Endothelial cell of umbilical vein (primary cell): ENCODE measurements at regions not wholly inside any gene's neighbourhood (a gene's known extent, or its start where the extent isn't known, plus 50 kb on each side); places are given as distances from the start of the nearest gene placed in this dataset.

Experiments used
- BruUV-seq: library from RNA; stranded (reverse); fragments of 400-500 nt; replicated peaks from 2 replicates; lab custom pipeline; 2021; lab: Mats Ljungman, UMichigan
- CTCF ChIA-PET: fragments of 300-600, 350-600 bp; sonication (Branson Sonifier 250); formaldehyde crosslinking; loops from one replicate; lab custom pipeline; 2021; ENCODE audit warnings: antibody characterized with exemption, inconsistent platforms; lab: Charles Lee
- POLR2A ChIA-PET: fragments of 300-600, 350-600 bp; sonication (Branson Sonifier 250); formaldehyde crosslinking; loops from one replicate; lab custom pipeline; 2021; ENCODE audit warnings: antibody characterized with exemption, inconsistent platforms; lab: Charles Lee
- DNase-seq: peaks from one replicate; pipeline ENCODE4 v3.0.0-alpha.2; 2011; ENCODE audit warnings: low read depth, low spot score
- FAIRE-seq: peaks from 2 replicates; lab custom pipeline; 2011; peaks lifted over from hg19 to GRCh38; lab: Jason Lieb, UNC
- H2AFZ ChIP-seq: 2 replicates; pipeline ENCODE4 v1.6.0; 2012; ENCODE audit warnings: low read depth, low read length, control low read depth, inconsistent platforms
- H3K27ac ChIP-seq: 2 replicates; pipeline ENCODE4 v1.5.1; 2011; ENCODE audit warnings: low read depth, mild to moderate bottlenecking, control low read depth, low read length, moderate library complexity; ENCODE audit not compliant: insufficient read depth
- H3K27me3 ChIP-seq, 2 experiments: 2 replicates each; pipeline versions ENCODE4 v1.6.0 to v1.6.1; 2011; ENCODE audit warnings: low read length in 2 of 2, mixed read lengths in 1 of 2; ENCODE audit not compliant: control insufficient read depth in 2 of 2, insufficient read depth in 2 of 2
- H3K36me3 ChIP-seq, 2 experiments: 2 replicates in 1 of 2; 3 replicates in 1 of 2; pipeline ENCODE4 v1.5.1; 2011; ENCODE audit warnings: low read length in 2 of 2, mild to moderate bottlenecking in 1 of 2, moderate library complexity in 1 of 2; ENCODE audit not compliant: control insufficient read depth in 2 of 2, insufficient read depth in 2 of 2; ENCODE audit errors: extremely low read depth in 1 of 2
- H3K4me1 ChIP-seq: 3 replicates; pipeline ENCODE4 v1.5.1; 2011; ENCODE audit warnings: mild to moderate bottlenecking, low read length; ENCODE audit not compliant: control insufficient read depth, insufficient read depth; ENCODE audit errors: extremely low read depth
- H3K4me2 ChIP-seq: 2 replicates; pipeline ENCODE4 v1.6.1; 2011; ENCODE audit warnings: low read length, control low read depth, mixed read lengths; ENCODE audit not compliant: insufficient read depth
- H3K4me3 ChIP-seq, 3 experiments: fragments of 200-600 bp in 1 of 3; sonication (generic), shearing (Covaris generic) in 1 of 3; replicated peaks in 1 of 3; 2 replicates each; pipeline ENCODE4 v1.5.1; 2011 to 2016; ENCODE audit warnings: control low read depth in 3 of 3, low read length in 3 of 3, mild to moderate bottlenecking in 2 of 3, inconsistent platforms in 1 of 3, low read depth in 1 of 3, moderate library complexity in 1 of 3; ENCODE audit not compliant: insufficient read depth in 1 of 3
- H3K79me2 ChIP-seq: 2 replicates; pipeline ENCODE4 v1.6.0; 2012; ENCODE audit warnings: low read length, inconsistent platforms; ENCODE audit not compliant: control insufficient read depth, insufficient read depth
- H3K9ac ChIP-seq: replicated peaks from 2 replicates; pipeline ENCODE3; 2011; ENCODE audit warnings: low read length, control low read depth; ENCODE audit not compliant: insufficient read depth; ENCODE audit errors: extremely low read depth
- H3K9me1 ChIP-seq: replicated peaks from 3 replicates; pipeline ENCODE4 v1.6.0; 2011; ENCODE audit warnings: mild to moderate bottlenecking, low read length; ENCODE audit not compliant: control insufficient read depth, insufficient read depth; ENCODE audit errors: extremely low read depth
- H3K9me3 ChIP-seq: replicated peaks from 2 replicates; pipeline ENCODE4 v1.5.1; 2012; ENCODE audit warnings: low read length, inconsistent platforms; ENCODE audit not compliant: control insufficient read depth, insufficient read depth
- H4K20me1 ChIP-seq: replicated peaks from 2 replicates; pipeline ENCODE3; 2011; ENCODE audit warnings: mild to moderate bottlenecking, low read length; ENCODE audit not compliant: control insufficient read depth, insufficient read depth; ENCODE audit errors: extremely low read depth
- EZH2 ChIP-seq: IDR thresholded peaks from 2 replicates; pipeline ENCODE4 v1.6.1; 2012; ENCODE audit warnings: borderline replicate concordance, low read depth, mild to moderate bottlenecking, moderate library complexity, low read length, inconsistent platforms; ENCODE audit not compliant: severe bottlenecking
- FOS ChIP-seq: IDR thresholded peaks from 2 replicates; pipeline ENCODE4 v1.6.1; 2011; ENCODE audit warnings: mild to moderate bottlenecking, low read length, moderate library complexity, borderline replicate concordance; ENCODE audit not compliant: insufficient read depth
- GATA2 ChIP-seq: IDR thresholded peaks from 2 replicates; pipeline ENCODE4 v1.7.0; 2011; ENCODE audit warnings: low read depth, mild to moderate bottlenecking, moderate library complexity, mixed read lengths, low read length; ENCODE audit not compliant: insufficient read length, insufficient read depth
- JUN ChIP-seq: IDR thresholded peaks from 2 replicates; pipeline ENCODE4 v1.6.1; 2011; ENCODE audit warnings: borderline replicate concordance, low read depth; ENCODE audit not compliant: insufficient read length, insufficient read depth
- MYC ChIP-seq: IDR thresholded peaks from one replicate; pipeline ENCODE4 v1.6.1; 2011; ENCODE audit warnings: mild to moderate bottlenecking, low read depth, low read length
- POLR2A ChIP-seq: IDR thresholded peaks from 2 replicates; pipeline ENCODE4 v1.6.1; 2012; ENCODE audit warnings: low read depth, mild to moderate bottlenecking, control low read depth, low read length
- POLR2AphosphoS5 ChIP-seq: IDR thresholded peaks from 2 replicates; pipeline ENCODE4 v1.6.1; 2012; ENCODE audit warnings: low read depth, mild to moderate bottlenecking, control low read depth, low read length, moderate library complexity; ENCODE audit not compliant: insufficient read depth
- dilution Hi-C: fragments of 300-500 bp; cut with MboI; formaldehyde crosslinking; loops from one replicate; pipeline ENCODE4 v1.15.0; 2019; ENCODE audit warnings: low sequenced_read_pairs; ENCODE audit not compliant: extremely low pct_ligation_motif_present
- intact Hi-C: fragments of 100-400 bp; cut with micrococcal nuclease; formaldehyde crosslinking; loops from one replicate; pipeline ENCODE4 v1.10.0; 2022
- TF ChIP-seq, protein P1 (sequence below): IDR thresholded peaks from 2 replicates; pipeline ENCODE4 v1.6.1; 2011; ENCODE audit not compliant: insufficient read depth, insufficient read length
- TF ChIP-seq, protein P2 (sequence below), 2 donors: IDR thresholded peaks; 1 replicate in 1 of 2; 2 replicates in 1 of 2; pipeline ENCODE4 v1.5.1; 2011; ENCODE audit warnings: low read length in 2 of 2, mild to moderate bottlenecking in 2 of 2, moderate library complexity in 2 of 2, control low read depth in 1 of 2, inconsistent platforms in 1 of 2, low read depth in 1 of 2; ENCODE audit not compliant: insufficient read depth in 1 of 2; ENCODE audit errors: extremely low read depth in 1 of 2

DNA sequence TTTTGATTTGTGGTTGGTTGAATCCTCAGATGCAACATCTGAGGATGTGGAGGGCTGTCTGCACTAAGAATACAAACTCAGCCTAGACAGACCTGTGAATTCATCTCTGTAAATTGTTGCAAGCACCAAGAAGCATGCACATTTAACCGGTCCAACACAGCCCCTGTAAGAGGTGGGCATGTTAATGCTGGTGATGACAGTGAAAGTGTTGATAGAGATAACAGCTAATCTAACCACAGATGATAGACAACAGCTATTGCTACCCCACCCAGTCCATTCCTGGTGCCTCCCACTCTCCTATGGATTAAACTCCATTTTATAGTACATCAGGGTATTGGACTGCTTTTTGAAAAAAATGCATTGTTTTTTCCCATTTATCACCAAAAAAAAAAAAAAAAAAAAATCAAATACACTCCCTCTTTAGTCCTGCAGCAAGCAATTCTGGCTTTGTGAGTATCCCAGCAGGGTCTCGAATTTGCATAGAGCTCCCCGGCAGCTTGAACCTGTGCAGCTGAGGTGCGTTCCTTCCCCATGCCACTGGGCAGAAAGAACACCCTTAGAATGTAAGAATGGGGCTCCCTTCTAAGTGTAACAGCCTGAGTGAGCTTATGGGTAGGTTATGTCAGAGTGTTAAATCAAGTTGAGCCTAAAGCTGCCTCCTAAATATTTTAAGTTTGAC is 270.9 kb upstream of the JARID2 start:
- dilution Hi-C loops (no loop called here), intact Hi-C loops (no loop called here)
- no peaks in the 10 kb centered on the region for H3K79me2 ChIP-seq
- H3K27me3 ChIP-seq: no peaks in the 10 kb centered on the region
- no peaks in the 10 kb centered on the region for H3K4me1 ChIP-seq
- H3K27ac ChIP-seq: no peak overlapping the region
- H3K9me1 ChIP-seq: no peaks in the 10 kb centered on the region
- ChIA-PET CTCF (no interaction called here), POLR2A (no interaction called here)
- H3K9ac ChIP-seq: no peak overlapping the region
- H3K4me2 ChIP-seq: no peak overlapping the region
- no peak overlapping the region for H2AFZ ChIP-seq
- no peak for DNase-seq
- TF ChIP-seq MYC: no peak
- TF ChIP-seq FOS: no peak
- TF ChIP-seq, protein P1, sequence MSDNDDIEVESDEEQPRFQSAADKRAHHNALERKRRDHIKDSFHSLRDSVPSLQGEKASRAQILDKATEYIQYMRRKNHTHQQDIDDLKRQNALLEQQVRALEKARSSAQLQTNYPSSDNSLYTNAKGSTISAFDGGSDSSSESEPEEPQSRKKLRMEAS: no peak
- TF ChIP-seq EZH2: no peak
- TF ChIP-seq GATA2: no peak
- no peak for TF ChIP-seq JUN
- TF ChIP-seq, protein P2, sequence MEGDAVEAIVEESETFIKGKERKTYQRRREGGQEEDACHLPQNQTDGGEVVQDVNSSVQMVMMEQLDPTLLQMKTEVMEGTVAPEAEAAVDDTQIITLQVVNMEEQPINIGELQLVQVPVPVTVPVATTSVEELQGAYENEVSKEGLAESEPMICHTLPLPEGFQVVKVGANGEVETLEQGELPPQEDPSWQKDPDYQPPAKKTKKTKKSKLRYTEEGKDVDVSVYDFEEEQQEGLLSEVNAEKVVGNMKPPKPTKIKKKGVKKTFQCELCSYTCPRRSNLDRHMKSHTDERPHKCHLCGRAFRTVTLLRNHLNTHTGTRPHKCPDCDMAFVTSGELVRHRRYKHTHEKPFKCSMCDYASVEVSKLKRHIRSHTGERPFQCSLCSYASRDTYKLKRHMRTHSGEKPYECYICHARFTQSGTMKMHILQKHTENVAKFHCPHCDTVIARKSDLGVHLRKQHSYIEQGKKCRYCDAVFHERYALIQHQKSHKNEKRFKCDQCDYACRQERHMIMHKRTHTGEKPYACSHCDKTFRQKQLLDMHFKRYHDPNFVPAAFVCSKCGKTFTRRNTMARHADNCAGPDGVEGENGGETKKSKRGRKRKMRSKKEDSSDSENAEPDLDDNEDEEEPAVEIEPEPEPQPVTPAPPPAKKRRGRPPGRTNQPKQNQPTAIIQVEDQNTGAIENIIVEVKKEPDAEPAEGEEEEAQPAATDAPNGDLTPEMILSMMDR (IDR thresholded peaks at IDR 0.05; ENCODE audit: extremely low read depth in 1 of 2, insufficient read depth in 1 of 2, low read depth in 1 of 2, low read length in 2 of 2): no peak
- no peak for TF ChIP-seq POLR2A
- no peak for TF ChIP-seq POLR2AphosphoS5
- no peak for FAIRE-seq
- BruUV-seq: no TSS peak
- H4K20me1 ChIP-seq: no peaks in the 10 kb centered on the region
- H3K9me3 ChIP-seq: no peaks in the 10 kb centered on the region
- H3K36me3 ChIP-seq: no peaks in the 10 kb centered on the region
- no peak overlapping the region for H3K4me3 ChIP-seq
